ENCODE measurements at regions not wholly inside any gene's neighbourhood (a gene's known extent, or its start where the extent isn't known, plus 50 kb on each side); places are given as distances from the start of the nearest gene placed in this dataset.

DNA sequence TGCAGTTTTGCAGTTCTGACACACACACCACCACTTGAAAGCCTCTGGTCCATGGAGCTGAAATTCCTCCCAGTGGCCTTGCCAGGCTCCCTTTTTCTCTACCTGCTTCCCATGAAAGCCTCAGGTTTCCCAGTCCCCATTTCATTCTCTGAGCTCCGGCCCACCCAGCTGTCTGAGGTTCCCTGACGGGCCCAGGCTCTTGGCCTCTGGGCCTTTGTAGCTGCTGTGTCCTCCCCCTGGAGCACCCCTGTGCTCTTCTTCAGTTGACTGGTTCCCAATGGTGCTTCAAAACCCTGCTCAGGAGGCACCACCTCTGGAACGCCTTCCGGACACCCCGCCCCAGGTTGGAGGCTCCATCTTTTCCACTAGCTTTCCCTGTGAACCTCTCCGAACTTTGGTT, 155.9 kb upstream of the SHB start:
- no peak for DNase-seq
- Histone ChIP-seq H3K9ac (ENCODE audit: low read length) (no peak overlapping the region), H3K79me2 (ENCODE audit: low read length) (no peaks in the 10 kb centered on the region), H3K4me3 (ENCODE audit: low read length) (no peak overlapping the region), H2AFZ (ENCODE audit: low read length) (no peak overlapping the region), H3K27me3 (replicated peaks; ENCODE audit: insufficient read depth, low read length) (no peaks in the 10 kb centered on the region), H3K9me2 (replicated peaks; ENCODE audit: insufficient read depth, low read length) (no peaks in the 10 kb centered on the region), H3K4me2 (ENCODE audit: low read depth, low read length) (no peak overlapping the region), H3F3A (ENCODE audit: insufficient read depth, low read length) (peaks cover 5% of the 10 kb centered on the region; the same call in 1 of the 2 replicates), H4K20me1 (ENCODE audit: insufficient read depth, low read length) (no peaks in the 10 kb centered on the region), H3K36me3 (replicated peaks; ENCODE audit: insufficient read depth, low read length) (no peaks in the 10 kb centered on the region), H3K27ac (ENCODE audit: low read length) (no peak overlapping the region), H3K4me1 (ENCODE audit: low read length) (no peaks in the 10 kb centered on the region; the same call in 1 of the 2 replicates), H3K9me3 (replicated peaks; ENCODE audit: insufficient read depth, low read length) (no peaks in the 10 kb centered on the region)
- TF ChIP-seq EZH2phosphoT487 (IDR thresholded peaks at IDR 0.05; ENCODE audit: low read length) (no peak), EZH2 (optimal IDR thresholded peaks at IDR 0.05; ENCODE audit: low read depth, low read length) (no peak)
- TF ChIP-seq, protein P1, sequence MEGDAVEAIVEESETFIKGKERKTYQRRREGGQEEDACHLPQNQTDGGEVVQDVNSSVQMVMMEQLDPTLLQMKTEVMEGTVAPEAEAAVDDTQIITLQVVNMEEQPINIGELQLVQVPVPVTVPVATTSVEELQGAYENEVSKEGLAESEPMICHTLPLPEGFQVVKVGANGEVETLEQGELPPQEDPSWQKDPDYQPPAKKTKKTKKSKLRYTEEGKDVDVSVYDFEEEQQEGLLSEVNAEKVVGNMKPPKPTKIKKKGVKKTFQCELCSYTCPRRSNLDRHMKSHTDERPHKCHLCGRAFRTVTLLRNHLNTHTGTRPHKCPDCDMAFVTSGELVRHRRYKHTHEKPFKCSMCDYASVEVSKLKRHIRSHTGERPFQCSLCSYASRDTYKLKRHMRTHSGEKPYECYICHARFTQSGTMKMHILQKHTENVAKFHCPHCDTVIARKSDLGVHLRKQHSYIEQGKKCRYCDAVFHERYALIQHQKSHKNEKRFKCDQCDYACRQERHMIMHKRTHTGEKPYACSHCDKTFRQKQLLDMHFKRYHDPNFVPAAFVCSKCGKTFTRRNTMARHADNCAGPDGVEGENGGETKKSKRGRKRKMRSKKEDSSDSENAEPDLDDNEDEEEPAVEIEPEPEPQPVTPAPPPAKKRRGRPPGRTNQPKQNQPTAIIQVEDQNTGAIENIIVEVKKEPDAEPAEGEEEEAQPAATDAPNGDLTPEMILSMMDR (IDR thresholded peaks at IDR 0.05; ENCODE audit: low read length), result no peak

DNA sequence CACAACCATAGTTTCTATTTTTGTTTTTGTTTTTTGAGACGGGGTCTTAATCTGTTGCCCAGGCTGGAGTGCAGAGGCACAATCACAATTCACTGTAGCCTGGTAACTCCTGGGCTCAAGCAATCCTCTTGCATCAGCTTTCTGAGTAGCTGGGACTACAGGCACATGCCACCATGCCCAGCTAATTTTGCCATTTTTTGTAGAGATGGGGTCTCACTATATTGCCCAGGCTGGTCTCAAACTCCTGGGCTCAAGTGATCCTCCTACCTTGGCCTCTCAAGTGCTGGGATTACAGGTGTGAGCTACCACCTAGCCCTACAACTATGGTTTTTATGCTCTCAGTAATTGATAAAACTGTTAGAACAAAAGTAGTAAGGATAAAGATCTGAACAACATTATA, 147.5 kb upstream of the SHB start:
- no peak overlapping the region for H3K4me3 ChIP-seq (ENCODE audit: low read length)
- no peak for DNase-seq
- no peaks in the 10 kb centered on the region for H3K9me2 ChIP-seq (replicated peaks; ENCODE audit: insufficient read depth, low read length)
- no peaks in the 10 kb centered on the region for H4K20me1 ChIP-seq (ENCODE audit: insufficient read depth, low read length)
- TF ChIP-seq, protein P1 (IDR thresholded peaks at IDR 0.05; ENCODE audit: low read length), result no peak
- TF ChIP-seq EZH2 (optimal IDR thresholded peaks at IDR 0.05; ENCODE audit: low read depth, low read length) (no peak), EZH2phosphoT487 (IDR thresholded peaks at IDR 0.05; ENCODE audit: low read length) (no peak)
- no peaks in the 10 kb centered on the region for H3K36me3 ChIP-seq (replicated peaks; ENCODE audit: insufficient read depth, low read length)
- H3K27ac ChIP-seq (ENCODE audit: low read length), result no peak overlapping the region
- H3K4me1 ChIP-seq (ENCODE audit: low read length), result no peaks in the 10 kb centered on the region
- no peak overlapping the region for H3K9ac ChIP-seq (ENCODE audit: low read length)
- no peak overlapping the region for H3K4me2 ChIP-seq (ENCODE audit: low read depth, low read length)
- no peaks in the 10 kb centered on the region for H3K79me2 ChIP-seq (ENCODE audit: low read length)
- H3K9me3 ChIP-seq (replicated peaks; ENCODE audit: insufficient read depth, low read length), result no peaks in the 10 kb centered on the region
- H3K27me3 ChIP-seq (replicated peaks; ENCODE audit: insufficient read depth, low read length), result no peaks in the 10 kb centered on the region
- H2AFZ ChIP-seq (ENCODE audit: low read length), result no peak overlapping the region
- no peaks in the 10 kb centered on the region for H3F3A ChIP-seq (ENCODE audit: insufficient read depth, low read length)

- Histone ChIP-seq H3K27ac (ENCODE audit: low read length) (no peak overlapping the region), H3K9me3 (replicated peaks; ENCODE audit: insufficient read depth, low read length) (no peaks in the 10 kb centered on the region), H3K4me3 (ENCODE audit: low read length) (no peak overlapping the region), H3K27me3 (replicated peaks; ENCODE audit: insufficient read depth, low read length) (no peaks in the 10 kb centered on the region), H3K36me3 (replicated peaks; ENCODE audit: insufficient read depth, low read length) (no peaks in the 10 kb centered on the region), H3K9ac (ENCODE audit: low read length) (no peak overlapping the region), H3K4me1 (ENCODE audit: low read length) (no peaks in the 10 kb centered on the region), H3K79me2 (ENCODE audit: low read length) (no peaks in the 10 kb centered on the region), H3F3A (ENCODE audit: insufficient read depth, low read length) (no peaks in the 10 kb centered on the region), H2AFZ (ENCODE audit: low read length) (no peak overlapping the region), H4K20me1 (ENCODE audit: insufficient read depth, low read length) (no peaks in the 10 kb centered on the region), H3K9me2 (replicated peaks; ENCODE audit: insufficient read depth, low read length) (no peaks in the 10 kb centered on the region), H3K4me2 (ENCODE audit: low read depth, low read length) (no peak overlapping the region)
- no peak for TF ChIP-seq EZH2phosphoT487 (IDR thresholded peaks at IDR 0.05; ENCODE audit: low read length)
- no peak for TF ChIP-seq EZH2 (optimal IDR thresholded peaks at IDR 0.05; ENCODE audit: low read depth, low read length)
- TF ChIP-seq, protein P1 (IDR thresholded peaks at IDR 0.05; ENCODE audit: low read length), result no peak
- DNase-seq, result no peak
These were observed 146.4 kb upstream of the SHB start for GRCh38 chr9:38215465-38215864.

All from MM.1S (cell line).